ENCODE measurements at regions not wholly inside any gene's neighbourhood (a gene's known extent, or its start where the extent isn't known, plus 50 kb on each side); places are given as distances from the start of the nearest gene placed in this dataset.
"Not testable (repeated sequence)": the region's sequence is repeated elsewhere in the genome, so short reads cannot be mapped to it uniquely, and the experiment has no call there.

GRCh38 chr6:5843078-5843477, 163.6 kb downstream of the NRN1 start:
- TF ChIP-seq CTCF (conservative IDR thresholded peaks at IDR 0.05; ENCODE audit: low read depth, low read length): no peak
- DNase-seq (ENCODE audit: low read depth): no peak
- no peak overlapping the region for H3K4me3 ChIP-seq (ENCODE audit: low read depth, low read length)

GRCh38 chr6:5840734-5841390, 165.9 kb downstream of the NRN1 start:
- TF ChIP-seq CTCF (conservative IDR thresholded peaks at IDR 0.05; ENCODE audit: low read depth, low read length): no peak
- no peak overlapping the region for H3K4me3 ChIP-seq (ENCODE audit: low read depth, low read length)
- no peak for DNase-seq (ENCODE audit: low read depth)

GRCh38 chr6:5838656-5839396, 167.9 kb downstream of the NRN1 start:
- no peak for TF ChIP-seq CTCF (conservative IDR thresholded peaks at IDR 0.05; ENCODE audit: low read depth, low read length)
- H3K4me3 ChIP-seq (ENCODE audit: low read depth, low read length): no peak overlapping the region
- no peak for DNase-seq (ENCODE audit: low read depth)

GRCh38 chr6:5837323-5837722, 169.4 kb downstream of the NRN1 start:
- TF ChIP-seq CTCF (conservative IDR thresholded peaks at IDR 0.05; ENCODE audit: low read depth, low read length): no peak
- DNase-seq (ENCODE audit: low read depth): no peak
- no peak overlapping the region for H3K4me3 ChIP-seq (ENCODE audit: low read depth, low read length)

GRCh38 chr6:5836597-5836996, 170.1 kb downstream of the NRN1 start:
- not testable (repeated sequence) for DNase-seq (ENCODE audit: low read depth); H3K4me3 ChIP-seq (ENCODE audit: low read depth, low read length)

GRCh38 chr6:5833120-5833519, 173.6 kb downstream of the NRN1 start:
- no peak for DNase-seq (ENCODE audit: low read depth)
- no peak overlapping the region for H3K4me3 ChIP-seq (ENCODE audit: low read depth, low read length)
- TF ChIP-seq CTCF (conservative IDR thresholded peaks at IDR 0.05; ENCODE audit: low read depth, low read length): no peak

GRCh38 chr6:5832668-5833067, 174.1 kb downstream of the NRN1 start:
- no peak for DNase-seq (ENCODE audit: low read depth)
- TF ChIP-seq CTCF (conservative IDR thresholded peaks at IDR 0.05; ENCODE audit: low read depth, low read length): no peak
- no peak overlapping the region for H3K4me3 ChIP-seq (ENCODE audit: low read depth, low read length)

- H3K4me3 ChIP-seq (ENCODE audit: low read depth, low read length); DNase-seq (ENCODE audit: low read depth): not testable (repeated sequence)
Measured at GRCh38 chr6:5831219-5831862, 175.4 kb downstream of the NRN1 start.

Data from choroid plexus epithelial cell (primary cell).